ENCODE measurements at regions not wholly inside any gene's neighbourhood (a gene's known extent, or its start where the extent isn't known, plus 50 kb on each side); places are given as distances from the start of the nearest gene placed in this dataset.

- Histone ChIP-seq H3K36me3 (no peaks in the 10 kb centered on the region), H3K27me3 (no peaks in the 10 kb centered on the region), H3K27ac (no peak overlapping the region), H3K9me3 (no peaks in the 10 kb centered on the region), H3K4me1 (no peaks in the 10 kb centered on the region), H3K4me3 (no peak overlapping the region)
- no peak for TF ChIP-seq CTCF (IDR thresholded peaks at IDR 0.05)
- TF ChIP-seq POLR2A (IDR thresholded peaks at IDR 0.05) = no peak
- TF ChIP-seq EP300 (IDR thresholded peaks at IDR 0.05) = no peak
- WGBS, 2 donors = 64 to 65% methylated on average over 1 of the region's 1 CpG
- no peak for DNase-seq (ENCODE audit: low spot score in 2 of 2)
Measured at GRCh38 chr13:62336507-62336906, 920.9 kb upstream of the PCDH20 start.

- no peaks in the 10 kb centered on the region for H3K36me3 ChIP-seq
- no peaks in the 10 kb centered on the region for H3K4me1 ChIP-seq
- no peak overlapping the region for H3K4me3 ChIP-seq
- WGBS, 2 donors = 95 to 96% methylated on average over 15 of the region's 15 CpGs
- no peak overlapping the region for H3K27ac ChIP-seq
- TF ChIP-seq POLR2A (IDR thresholded peaks at IDR 0.05) (no peak), EP300 (IDR thresholded peaks at IDR 0.05) (no peak), CTCF (IDR thresholded peaks at IDR 0.05) (no peak)
- H3K9me3 ChIP-seq = no peaks in the 10 kb centered on the region
- H3K27me3 ChIP-seq = no peaks in the 10 kb centered on the region
- no peak for DNase-seq (ENCODE audit: low spot score in 2 of 2)
Measured at GRCh38 chr13:62333466-62333865, 917.8 kb upstream of the PCDH20 start.

- WGBS, 2 donors = 84 to 89% methylated on average over 2 of the region's 2 CpGs
- TF ChIP-seq POLR2A (IDR thresholded peaks at IDR 0.05) = no peak
- no peak for TF ChIP-seq EP300 (IDR thresholded peaks at IDR 0.05)
- no peak for TF ChIP-seq CTCF (IDR thresholded peaks at IDR 0.05)
- no peaks in the 10 kb centered on the region for H3K36me3 ChIP-seq
Measured at GRCh38 chr13:62331384-62331783, 915.7 kb upstream of the PCDH20 start.

GRCh38 chr13:62327367-62327766, 911.7 kb upstream of the PCDH20 start:
- Histone ChIP-seq H3K36me3 (no peaks in the 10 kb centered on the region), H3K27me3 (no peaks in the 10 kb centered on the region), H3K9me3 (no peaks in the 10 kb centered on the region), H3K4me3 (no peak overlapping the region), H3K4me1 (no peaks in the 10 kb centered on the region), H3K27ac (no peak overlapping the region)
- TF ChIP-seq CTCF (IDR thresholded peaks at IDR 0.05) = no peak
- no peak for TF ChIP-seq EP300 (IDR thresholded peaks at IDR 0.05)
- TF ChIP-seq POLR2A (IDR thresholded peaks at IDR 0.05) = no peak
- WGBS, 2 donors = 95 to 96% methylated on average over 3 of the region's 3 CpGs
- no peak for DNase-seq (ENCODE audit: low spot score in 2 of 2)

More at GRCh38 chr13:62331384-62331783, 915.7 kb upstream of the PCDH20 start:
- no peak for DNase-seq (ENCODE audit: low spot score in 2 of 2)
- Histone ChIP-seq H3K27me3 (no peaks in the 10 kb centered on the region), H3K4me3 (no peak overlapping the region), H3K27ac (no peak overlapping the region), H3K4me1 (no peaks in the 10 kb centered on the region), H3K9me3 (no peaks in the 10 kb centered on the region)

- no peak overlapping the region for H3K4me3 ChIP-seq
- H3K27ac ChIP-seq = no peak overlapping the region
- 44 to 45% methylated on average over 1 of the region's 1 CpG for WGBS, 2 donors
- no peaks in the 10 kb centered on the region for H3K4me1 ChIP-seq
- no peaks in the 10 kb centered on the region for H3K36me3 ChIP-seq
- no peak for DNase-seq (ENCODE audit: low spot score in 2 of 2)
- TF ChIP-seq CTCF (IDR thresholded peaks at IDR 0.05) (no peak), EP300 (IDR thresholded peaks at IDR 0.05) (no peak), POLR2A (IDR thresholded peaks at IDR 0.05) (no peak)
- H3K27me3 ChIP-seq = no peaks in the 10 kb centered on the region
- no peaks in the 10 kb centered on the region for H3K9me3 ChIP-seq
Measured at GRCh38 chr13:62324842-62325241, 909.2 kb upstream of the PCDH20 start.
